ENCODE measurements at regions not wholly inside any gene's neighbourhood (a gene's known extent, or its start where the extent isn't known, plus 50 kb on each side); places are given as distances from the start of the nearest gene placed in this dataset.

- no peak for TF ChIP-seq CTCF (IDR thresholded peaks at IDR 0.05; ENCODE audit: low read depth, low read length)
- no peak overlapping the region for H3K27ac ChIP-seq (ENCODE audit: low read depth, low read length)
- no peaks in the 10 kb centered on the region for H3K9me3 ChIP-seq (ENCODE audit: control insufficient read depth, insufficient read depth, low read length)
- POLR2A ChIA-PET, result no interaction called here
- H3K4me3 ChIP-seq (ENCODE audit: low read depth, low read length), result no peak overlapping the region
- no peak for DNase-seq (ENCODE audit: low read depth, low spot score)
- no peaks in the 10 kb centered on the region for H3K27me3 ChIP-seq (ENCODE audit: control insufficient read depth, insufficient read depth, low read length)
- CTCF ChIA-PET, result interaction anchor here (1.8 kb wide), 1 partner anchor 19 kb away, joined by 4 read pairs; no protein-coding TSS in a partner anchor
Measured at GRCh38 chr5:104431002-104431620, 868.5 kb upstream of the NUDT12 start.

GRCh38 chr5:104429911-104430310 lies 867.3 kb upstream of the NUDT12 start:
- Histone ChIP-seq H3K27me3 (ENCODE audit: control insufficient read depth, insufficient read depth, low read length) (no peaks in the 10 kb centered on the region), H3K27ac (ENCODE audit: low read depth, low read length) (no peak overlapping the region), H3K4me3 (ENCODE audit: low read depth, low read length) (no peak overlapping the region), H3K9me3 (ENCODE audit: control insufficient read depth, insufficient read depth, low read length) (no peaks in the 10 kb centered on the region)
- ChIA-PET POLR2A (no interaction called here), CTCF (interaction anchor here (1.8 kb wide), 1 partner anchor 17 kb away, joined by 4 read pairs; no protein-coding TSS in a partner anchor)
- no peak for DNase-seq (ENCODE audit: low read depth, low spot score)
- no peak for TF ChIP-seq CTCF (IDR thresholded peaks at IDR 0.05; ENCODE audit: low read depth, low read length)

- H3K9me3 ChIP-seq (ENCODE audit: control insufficient read depth, insufficient read depth, low read length), result no peaks in the 10 kb centered on the region
- CTCF ChIA-PET, result interaction anchor here (0.7 to 0.9 kb wide), 2 partner anchors 8 to 9 kb away, joined by 3 read pairs; no protein-coding TSS in a partner anchor
- no peak for DNase-seq (ENCODE audit: low read depth, low spot score)
- H3K27ac ChIP-seq (ENCODE audit: low read depth, low read length), result no peak overlapping the region
- TF ChIP-seq CTCF (IDR thresholded peaks at IDR 0.05; ENCODE audit: low read depth, low read length), result no peak
- no peaks in the 10 kb centered on the region for H3K27me3 ChIP-seq (ENCODE audit: control insufficient read depth, insufficient read depth, low read length)
- POLR2A ChIA-PET, result no interaction called here
- no peak overlapping the region for H3K4me3 ChIP-seq (ENCODE audit: low read depth, low read length)
Measured at GRCh38 chr5:104421431-104421830, 858.8 kb upstream of the NUDT12 start.

GRCh38 chr5:104418056-104418455 lies 855.5 kb upstream of the NUDT12 start:
- ChIA-PET POLR2A (no interaction called here), CTCF (no interaction called here)
- no peak for DNase-seq (ENCODE audit: low read depth, low spot score)
- no peak overlapping the region for H3K4me3 ChIP-seq (ENCODE audit: low read depth, low read length)
- TF ChIP-seq CTCF (IDR thresholded peaks at IDR 0.05; ENCODE audit: low read depth, low read length), result no peak
- H3K9me3 ChIP-seq (ENCODE audit: control insufficient read depth, insufficient read depth, low read length), result no peaks in the 10 kb centered on the region
- H3K27me3 ChIP-seq (ENCODE audit: control insufficient read depth, insufficient read depth, low read length), result no peaks in the 10 kb centered on the region
- H3K27ac ChIP-seq (ENCODE audit: low read depth, low read length), result no peak overlapping the region

GRCh38 chr5:104412649-104413240 lies 850.2 kb upstream of the NUDT12 start:
- Histone ChIP-seq H3K27ac (ENCODE audit: low read depth, low read length) (no peak overlapping the region), H3K4me3 (ENCODE audit: low read depth, low read length) (no peak overlapping the region), H3K27me3 (ENCODE audit: control insufficient read depth, insufficient read depth, low read length) (no peaks in the 10 kb centered on the region), H3K9me3 (ENCODE audit: control insufficient read depth, insufficient read depth, low read length) (no peaks in the 10 kb centered on the region)
- peak; percentile 74 for TF ChIP-seq CTCF (IDR thresholded peaks at IDR 0.05; ENCODE audit: low read depth, low read length)
- POLR2A ChIA-PET, result no interaction called here
- CTCF ChIA-PET, result interaction anchor here (0.6 to 2.7 kb wide), 13 partner anchors 8 to 831 kb away, joined by 3 to 25 read pairs (median 4); no protein-coding TSS in a partner anchor
- no peak for DNase-seq (ENCODE audit: low read depth, low spot score)
